GM21786 (cell line): ENCODE measurements at regions not wholly inside any gene's neighbourhood (a gene's known extent, or its start where the extent isn't known, plus 50 kb on each side); places are given as distances from the start of the nearest gene placed in this dataset.

Source experiments
- ATAC-seq: cut with Tn5 transposase; IDR thresholded peaks from one replicate; pipeline ENCODE4 v1.9.1; 2021; ENCODE audit not compliant: unreplicated experiment

DNA sequence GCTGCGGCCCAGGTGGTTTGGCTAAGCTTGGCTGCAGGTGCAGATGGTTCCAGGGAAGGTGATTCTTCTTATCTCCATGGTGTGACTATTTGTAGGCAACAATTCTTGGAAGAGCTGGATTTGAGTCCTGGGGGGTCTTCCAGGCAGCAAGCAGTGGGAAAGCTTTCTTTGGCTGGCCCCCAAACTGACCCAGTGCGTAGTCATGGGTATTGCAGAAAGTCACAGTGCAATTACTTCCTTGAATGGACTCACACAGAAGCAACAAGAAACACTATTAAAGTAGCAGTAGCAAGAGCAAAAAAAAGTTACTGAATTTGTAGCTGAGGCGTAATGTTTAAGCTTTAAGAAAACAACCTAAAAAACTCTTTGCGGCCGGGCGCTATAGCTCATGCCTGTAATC, 293.6 kb upstream of the ATP5MC3 start:
- ATAC-seq, result no peak

- ATAC-seq, result no peak
Measured at GRCh38 chr2:175468431-175469098, 287.1 kb upstream of the ATP5MC3 start.

GRCh38 chr2:175465101-175465500, 283.6 kb upstream of the ATP5MC3 start:
- no peak for ATAC-seq

DNA sequence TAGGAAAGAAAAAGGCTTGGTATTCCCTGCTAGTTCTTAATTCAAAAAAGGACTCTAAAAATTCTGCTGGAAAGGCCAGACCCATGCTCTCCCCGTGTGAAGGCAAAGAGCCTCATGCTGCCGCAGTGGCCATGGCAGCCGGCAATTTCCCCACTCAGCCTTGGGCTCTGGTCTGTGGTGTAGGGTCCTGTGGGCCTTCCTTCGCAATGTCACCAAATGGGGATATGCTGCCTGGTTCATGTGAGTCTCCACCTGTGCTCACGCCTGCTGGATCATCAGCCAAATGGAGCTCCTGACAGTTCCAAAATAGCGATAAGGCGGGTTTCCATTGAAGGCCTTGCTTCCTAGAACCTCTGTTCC, 282.8 kb upstream of the ATP5MC3 start:
- no peak for ATAC-seq

- no peak for ATAC-seq
Measured at GRCh38 chr2:175463589-175464310, 282.2 kb upstream of the ATP5MC3 start.

GRCh38 chr2:175463169-175463568, 281.7 kb upstream of the ATP5MC3 start:
- ATAC-seq, result no peak

DNA sequence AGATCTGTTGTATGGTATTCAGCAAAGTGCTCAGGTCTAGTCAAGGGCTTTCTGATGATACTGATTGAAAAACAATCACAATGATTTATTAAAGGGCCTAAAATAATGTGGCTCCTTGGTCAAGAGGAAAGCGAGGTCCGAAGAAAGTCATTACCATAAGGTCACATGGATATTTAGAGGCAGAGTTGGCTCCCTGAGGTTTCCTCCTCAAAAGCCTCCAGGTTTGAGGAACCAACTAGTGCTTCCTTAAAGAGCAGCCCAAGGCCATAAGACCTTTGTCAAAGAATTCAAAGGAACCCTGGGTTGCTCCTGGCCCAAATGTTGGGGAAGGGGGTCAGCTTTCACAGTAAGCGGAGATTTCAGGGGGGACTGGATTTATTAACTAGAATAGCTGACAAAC, 280.7 kb upstream of the ATP5MC3 start:
- ATAC-seq, result no peak

GRCh38 chr2:175461839-175462238, 280.3 kb upstream of the ATP5MC3 start:
- ATAC-seq, result no peak

- ATAC-seq, result no peak
Measured at GRCh38 chr2:175457895-175458448, 276.5 kb upstream of the ATP5MC3 start.

DNA sequence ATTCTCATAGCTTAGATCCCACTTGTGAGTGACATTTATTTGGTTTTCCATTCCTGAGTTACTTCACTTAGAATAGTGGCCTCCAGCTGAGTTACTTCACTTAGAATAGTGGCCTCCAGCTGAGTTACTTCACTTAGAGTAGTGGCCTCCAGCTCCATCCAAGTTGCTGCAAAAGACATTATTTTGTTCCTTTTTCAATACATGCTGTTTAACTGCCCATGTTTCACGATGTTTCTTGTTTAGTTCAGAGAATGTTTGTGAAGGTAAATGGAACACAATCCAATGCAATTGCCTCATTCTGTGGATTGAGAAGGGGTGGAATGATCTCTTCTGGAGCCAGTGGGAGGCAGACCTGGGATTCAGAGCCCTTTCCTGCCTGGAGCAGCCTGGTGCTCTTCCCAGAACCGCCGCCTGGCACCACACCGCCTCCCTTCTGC, 273.5 kb upstream of the ATP5MC3 start:
- ATAC-seq, result no peak

DNA sequence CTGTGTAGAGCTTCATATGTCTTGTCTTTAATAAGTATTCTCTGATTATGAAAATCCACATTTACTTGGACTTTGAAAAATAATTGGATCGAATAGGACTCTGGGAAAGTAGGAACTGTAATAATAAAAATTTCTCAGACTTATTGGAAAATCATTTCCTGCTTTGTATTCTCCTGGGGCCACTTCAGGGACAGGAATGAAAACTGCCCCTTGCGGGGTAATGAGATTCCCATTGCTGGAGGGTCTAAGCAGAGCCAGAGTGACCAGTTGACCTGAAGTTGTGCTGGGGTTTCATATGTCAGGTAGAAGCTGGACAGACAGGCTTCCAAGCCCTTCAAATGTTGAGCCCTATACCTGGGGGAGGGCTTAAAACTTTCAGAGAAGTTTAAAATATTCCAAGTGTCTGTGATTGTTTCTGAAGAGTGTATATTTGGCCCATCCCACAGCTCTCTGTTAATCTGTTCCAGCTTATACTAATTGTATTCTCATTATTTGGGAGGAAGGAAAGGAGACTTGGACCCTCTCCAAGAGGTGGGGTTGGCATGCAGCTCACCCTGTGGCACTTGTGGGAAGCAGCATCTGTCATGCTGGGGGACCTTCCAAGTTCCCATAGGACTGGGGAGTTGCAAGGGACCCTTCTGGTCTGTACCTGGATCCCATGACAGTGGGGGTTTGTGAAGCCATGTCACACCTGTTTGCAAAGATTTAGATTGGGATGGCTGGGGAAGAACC, 268.7 kb upstream of the ATP5MC3 start:
- no peak for ATAC-seq

GRCh38 chr2:175449616-175450015, 268.1 kb upstream of the ATP5MC3 start:
- ATAC-seq, result no peak

DNA sequence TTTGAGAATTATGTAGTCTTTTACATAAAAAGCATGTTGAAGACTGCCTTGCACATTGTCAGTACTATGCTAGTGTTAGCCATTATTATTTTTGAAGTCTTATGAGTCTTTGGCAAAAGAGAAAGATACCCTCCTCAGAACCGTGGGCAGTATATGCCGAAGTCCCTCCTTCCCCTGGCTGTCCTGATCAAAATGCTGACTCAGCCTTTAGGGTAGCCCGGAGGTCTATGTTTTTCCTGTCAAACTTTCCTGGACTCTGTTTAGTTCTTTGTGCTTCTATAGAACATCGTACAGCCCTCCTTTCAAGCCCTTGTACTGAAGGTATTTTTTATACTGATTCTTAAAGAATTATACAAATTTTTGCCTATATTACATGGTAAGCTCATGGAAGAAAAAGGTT, 264.7 kb upstream of the ATP5MC3 start:
- no peak for ATAC-seq

DNA sequence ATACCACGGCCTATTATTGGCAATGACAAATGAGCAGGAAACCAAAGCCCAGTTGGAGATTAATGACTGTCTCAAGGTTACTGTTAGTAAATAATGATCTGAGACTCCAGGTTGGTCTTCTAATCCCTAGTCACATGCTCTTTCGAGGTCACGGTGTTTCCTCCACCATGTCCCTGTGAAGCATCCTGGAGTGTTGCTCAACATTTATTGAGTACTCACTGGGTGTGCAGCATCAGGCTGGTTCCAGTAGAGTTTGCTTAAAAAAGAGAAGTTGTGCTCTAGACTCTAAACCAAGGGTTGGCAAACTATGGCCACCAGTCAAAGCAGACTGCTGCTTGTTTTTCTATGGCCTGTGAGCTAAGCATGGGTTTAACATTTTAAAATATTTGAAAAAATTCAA, 263.8 kb upstream of the ATP5MC3 start:
- ATAC-seq, result no peak

GRCh38 chr2:175442441-175442840, 260.9 kb upstream of the ATP5MC3 start:
- ATAC-seq, result no peak

DNA sequence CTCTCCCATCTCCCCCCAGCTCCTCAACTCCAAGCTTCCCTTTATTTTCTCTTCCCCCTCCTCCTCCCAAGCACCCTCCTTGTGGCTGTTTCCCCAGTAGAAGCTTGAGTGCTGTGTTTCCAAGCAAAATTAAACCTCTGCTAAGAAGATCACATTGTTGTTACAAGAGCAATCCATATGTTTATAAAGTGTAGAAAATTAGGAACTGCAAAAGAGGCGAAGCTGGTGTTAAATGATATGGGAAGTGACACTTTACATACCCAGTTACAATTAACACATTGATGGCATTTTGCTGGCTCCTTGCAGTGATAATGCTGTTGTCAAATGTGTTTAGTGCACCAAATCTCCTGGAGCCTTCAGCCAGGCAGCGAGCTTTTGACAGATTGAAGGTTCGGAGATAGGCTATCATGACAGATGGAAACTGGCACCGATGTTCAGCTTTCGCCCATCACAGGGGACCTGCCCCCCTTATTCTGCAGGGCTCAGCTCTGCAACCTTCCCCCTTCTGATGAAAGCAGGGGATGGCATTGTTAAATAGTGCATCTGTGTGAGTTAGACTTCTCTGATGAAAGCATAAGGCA, 259.8 kb upstream of the ATP5MC3 start:
- ATAC-seq, result no peak

DNA sequence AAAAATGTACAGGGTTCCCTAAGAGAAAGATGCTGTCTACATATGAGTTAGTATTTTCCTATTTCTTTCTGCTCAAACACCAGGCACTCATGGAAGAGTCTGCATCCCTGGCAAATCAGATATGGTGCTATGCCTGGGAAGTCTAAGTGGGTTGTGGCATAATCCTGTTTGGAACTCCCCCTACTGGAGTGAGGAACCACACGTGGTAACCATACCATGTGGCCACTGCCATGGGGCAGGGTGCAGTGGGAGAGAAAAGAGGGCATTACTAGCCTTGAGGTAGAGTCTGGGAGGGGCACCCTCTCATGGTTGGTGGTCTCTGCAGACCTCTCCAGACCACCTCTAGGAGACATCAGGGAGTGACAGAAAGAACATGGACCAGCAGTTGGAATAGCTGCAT, 257.9 kb upstream of the ATP5MC3 start:
- no peak for ATAC-seq

- no peak for ATAC-seq
Measured at GRCh38 chr2:175437167-175437566, 255.7 kb upstream of the ATP5MC3 start.

- no peak for ATAC-seq
Measured at GRCh38 chr2:175436076-175436475, 254.6 kb upstream of the ATP5MC3 start.

DNA sequence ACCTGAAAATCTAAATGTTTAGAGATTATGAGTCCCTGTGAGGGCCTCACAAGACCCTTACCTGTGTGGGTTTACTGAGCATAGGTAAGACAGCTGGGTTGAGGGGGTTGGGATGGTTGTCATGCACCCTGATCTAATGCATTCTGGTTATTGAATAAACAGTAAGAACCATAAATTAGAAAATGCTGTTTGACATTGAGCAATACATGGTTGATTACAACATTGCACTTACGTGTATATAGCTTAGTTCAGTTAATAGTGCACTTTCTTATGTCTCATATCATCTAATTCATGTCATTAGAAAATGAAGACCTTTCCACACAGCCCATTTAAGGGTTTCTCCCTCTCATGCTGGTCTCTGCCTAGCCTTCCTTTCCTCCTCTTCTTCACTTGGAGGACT, 253.5 kb upstream of the ATP5MC3 start:
- no peak for ATAC-seq

DNA sequence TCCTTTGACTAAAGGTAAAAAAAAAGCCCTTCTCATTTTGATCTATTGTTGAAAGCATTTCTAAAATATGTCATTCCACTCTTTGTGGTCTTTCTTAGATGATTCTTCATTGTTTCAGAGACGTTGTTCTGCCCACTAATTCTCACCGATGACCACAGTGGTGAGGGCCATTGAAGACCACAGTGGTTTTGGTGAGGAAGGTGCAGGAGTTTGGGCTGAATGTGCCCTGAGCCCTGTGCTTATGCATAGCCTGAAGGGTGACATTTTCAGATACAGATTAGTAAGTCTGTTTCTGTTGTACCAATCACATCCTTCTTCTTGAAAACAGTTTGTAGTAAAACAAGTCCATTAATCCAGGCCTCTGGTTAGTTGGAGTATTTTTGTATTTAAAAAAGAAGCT, 251.3 kb upstream of the ATP5MC3 start:
- ATAC-seq, result no peak

DNA sequence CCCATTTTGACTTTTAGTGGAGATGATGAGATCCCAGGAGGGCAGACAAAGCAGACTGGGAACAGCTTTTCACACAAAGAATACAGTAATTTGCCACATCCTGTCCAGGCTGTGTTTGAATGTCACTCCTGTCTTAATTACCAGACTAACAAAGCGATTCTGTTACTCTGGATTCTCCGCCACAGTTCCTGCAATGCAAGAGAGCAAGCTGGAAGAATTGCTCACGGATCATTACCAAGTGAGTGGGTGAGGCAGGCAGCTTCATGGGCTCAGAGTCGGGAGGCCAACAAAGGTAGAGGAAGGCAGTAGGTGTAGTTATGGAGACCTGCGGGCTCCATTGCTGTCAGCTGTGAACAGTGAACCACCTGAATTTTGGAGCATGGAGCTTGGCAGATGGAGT, 250.5 kb upstream of the ATP5MC3 start:
- ATAC-seq, result no peak
